ENCODE measurements at regions not wholly inside any gene's neighbourhood (a gene's known extent, or its start where the extent isn't known, plus 50 kb on each side); places are given as distances from the start of the nearest gene placed in this dataset.

DNA sequence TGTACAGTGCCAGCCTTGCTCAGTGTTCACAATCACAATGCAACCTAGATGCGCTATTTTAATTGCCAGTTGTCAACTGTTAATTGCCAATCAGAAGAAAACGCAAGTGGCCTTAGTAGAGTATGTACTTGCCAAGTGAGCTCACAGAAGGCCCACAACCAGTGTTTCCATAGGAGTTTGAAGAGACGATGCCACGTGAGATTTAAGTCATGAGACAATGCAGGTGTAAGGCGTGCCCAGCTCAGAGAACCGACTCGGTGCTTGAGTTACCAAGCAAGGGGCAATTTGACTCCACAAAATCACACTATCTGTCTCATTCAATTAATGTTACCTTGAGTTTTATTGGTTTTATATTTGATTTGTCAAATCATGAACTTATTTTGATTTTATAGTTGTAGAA, 65.6 kb downstream of the TEX35 start (continued):
- TF ChIP-seq, protein P1, sequence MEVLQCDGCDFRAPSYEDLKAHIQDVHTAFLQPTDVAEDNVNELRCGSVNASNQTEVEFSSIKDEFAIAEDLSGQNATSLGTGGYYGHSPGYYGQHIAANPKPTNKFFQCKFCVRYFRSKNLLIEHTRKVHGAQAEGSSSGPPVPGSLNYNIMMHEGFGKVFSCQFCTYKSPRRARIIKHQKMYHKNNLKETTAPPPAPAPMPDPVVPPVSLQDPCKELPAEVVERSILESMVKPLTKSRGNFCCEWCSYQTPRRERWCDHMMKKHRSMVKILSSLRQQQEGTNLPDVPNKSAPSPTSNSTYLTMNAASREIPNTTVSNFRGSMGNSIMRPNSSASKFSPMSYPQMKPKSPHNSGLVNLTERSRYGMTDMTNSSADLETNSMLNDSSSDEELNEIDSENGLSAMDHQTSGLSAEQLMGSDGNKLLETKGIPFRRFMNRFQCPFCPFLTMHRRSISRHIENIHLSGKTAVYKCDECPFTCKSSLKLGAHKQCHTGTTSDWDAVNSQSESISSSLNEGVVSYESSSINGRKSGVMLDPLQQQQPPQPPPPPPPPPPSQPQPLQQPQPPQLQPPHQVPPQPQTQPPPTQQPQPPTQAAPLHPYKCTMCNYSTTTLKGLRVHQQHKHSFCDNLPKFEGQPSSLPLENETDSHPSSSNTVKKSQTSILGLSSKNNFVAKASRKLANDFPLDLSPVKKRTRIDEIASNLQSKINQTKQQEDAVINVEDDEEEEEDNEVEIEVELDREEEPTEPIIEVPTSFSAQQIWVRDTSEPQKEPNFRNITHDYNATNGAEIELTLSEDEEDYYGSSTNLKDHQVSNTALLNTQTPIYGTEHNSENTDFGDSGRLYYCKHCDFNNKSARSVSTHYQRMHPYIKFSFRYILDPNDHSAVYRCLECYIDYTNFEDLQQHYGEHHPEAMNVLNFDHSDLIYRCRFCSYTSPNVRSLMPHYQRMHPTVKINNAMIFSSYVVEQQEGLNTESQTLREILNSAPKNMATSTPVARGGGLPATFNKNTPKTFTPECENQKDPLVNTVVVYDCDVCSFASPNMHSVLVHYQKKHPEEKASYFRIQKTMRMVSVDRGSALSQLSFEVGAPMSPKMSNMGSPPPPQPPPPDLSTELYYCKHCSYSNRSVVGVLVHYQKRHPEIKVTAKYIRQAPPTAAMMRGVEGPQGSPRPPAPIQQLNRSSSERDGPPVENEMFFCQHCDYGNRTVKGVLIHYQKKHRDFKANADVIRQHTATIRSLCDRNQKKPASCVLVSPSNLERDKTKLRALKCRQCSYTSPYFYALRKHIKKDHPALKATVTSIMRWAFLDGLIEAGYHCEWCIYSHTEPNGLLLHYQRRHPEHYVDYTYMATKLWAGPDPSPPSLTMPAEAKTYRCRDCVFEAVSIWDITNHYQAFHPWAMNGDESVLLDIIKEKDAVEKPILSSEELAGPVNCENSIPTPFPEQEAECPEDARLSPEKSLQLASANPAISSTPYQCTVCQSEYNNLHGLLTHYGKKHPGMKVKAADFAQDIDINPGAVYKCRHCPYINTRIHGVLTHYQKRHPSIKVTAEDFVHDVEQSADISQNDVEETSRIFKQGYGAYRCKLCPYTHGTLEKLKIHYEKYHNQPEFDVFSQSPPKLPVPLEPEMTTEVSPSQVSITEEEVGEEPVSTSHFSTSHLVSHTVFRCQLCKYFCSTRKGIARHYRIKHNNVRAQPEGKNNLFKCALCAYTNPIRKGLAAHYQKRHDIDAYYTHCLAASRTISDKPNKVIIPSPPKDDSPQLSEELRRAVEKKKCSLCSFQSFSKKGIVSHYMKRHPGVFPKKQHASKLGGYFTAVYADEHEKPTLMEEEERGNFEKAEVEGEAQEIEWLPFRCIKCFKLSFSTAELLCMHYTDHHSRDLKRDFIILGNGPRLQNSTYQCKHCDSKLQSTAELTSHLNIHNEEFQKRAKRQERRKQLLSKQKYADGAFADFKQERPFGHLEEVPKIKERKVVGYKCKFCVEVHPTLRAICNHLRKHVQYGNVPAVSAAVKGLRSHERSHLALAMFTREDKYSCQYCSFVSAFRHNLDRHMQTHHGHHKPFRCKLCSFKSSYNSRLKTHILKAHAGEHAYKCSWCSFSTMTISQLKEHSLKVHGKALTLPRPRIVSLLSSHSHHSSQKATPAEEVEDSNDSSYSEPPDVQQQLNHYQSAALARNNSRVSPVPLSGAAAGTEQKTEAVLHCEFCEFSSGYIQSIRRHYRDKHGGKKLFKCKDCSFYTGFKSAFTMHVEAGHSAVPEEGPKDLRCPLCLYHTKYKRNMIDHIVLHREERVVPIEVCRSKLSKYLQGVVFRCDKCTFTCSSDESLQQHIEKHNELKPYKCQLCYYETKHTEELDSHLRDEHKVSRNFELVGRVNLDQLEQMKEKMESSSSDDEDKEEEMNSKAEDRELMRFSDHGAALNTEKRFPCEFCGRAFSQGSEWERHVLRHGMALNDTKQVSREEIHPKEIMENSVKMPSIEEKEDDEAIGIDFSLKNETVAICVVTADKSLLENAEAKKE (CRISPR knock-in tag; IDR thresholded peaks at IDR 0.05): no peak

DNA sequence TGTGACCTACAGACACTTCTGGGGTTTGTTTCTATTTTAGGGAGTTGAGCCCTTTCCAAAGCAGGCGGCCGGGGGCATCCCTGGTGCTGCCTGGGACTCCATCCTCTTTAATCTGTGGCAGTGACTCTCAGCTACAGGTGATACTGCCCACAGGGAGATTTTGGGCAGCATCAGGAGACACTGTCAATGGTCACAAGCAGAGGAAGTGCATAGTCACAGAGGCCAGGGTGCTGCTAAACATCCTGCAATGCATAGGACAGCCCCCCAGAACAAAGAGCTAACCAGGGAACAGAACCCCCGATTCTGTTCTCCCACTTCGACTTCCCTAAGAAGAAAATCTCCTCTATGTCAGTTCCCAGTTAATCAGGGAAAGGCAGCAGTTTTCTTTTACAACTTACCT, 66.2 kb downstream of the TEX35 start:
- H3F3A ChIP-seq (replicated peaks; ENCODE audit: low read depth): no peaks in the 10 kb centered on the region
- Mint-ChIP-seq H3K4me1 (peaks cover 65% of the 10 kb centered on the region), H3K27me3 (ENCODE audit: insufficient read depth, low read depth, poor library complexity) (peaks cover 8% of the 10 kb centered on the region), H3K9me3 (no peaks in the 10 kb centered on the region), H3K4me3 (no peak overlapping the region), H3K27ac (0 out of 2 replicates have a peak overlapping the region, but pooled peaks have one; percentile 54), H3K36me3 (ENCODE audit: low read depth) (no peaks in the 10 kb centered on the region)
- H3K4me3 ChIP-seq: no peak overlapping the region
- ATAC-seq (no peak), DNase-seq (ENCODE audit: low spot score) (no peak)
- no peak overlapping the region for H3K27ac ChIP-seq (ENCODE audit: low read depth)
- no peaks in the 10 kb centered on the region for H3K36me3 ChIP-seq (ENCODE audit: insufficient read depth)
- H3K9me2 ChIP-seq (ENCODE audit: insufficient read depth): no peaks in the 10 kb centered on the region
- no peak overlapping the region for H2AFZ ChIP-seq
- H3K4me1 ChIP-seq (ENCODE audit: insufficient read depth): peaks cover 41% of the 10 kb centered on the region
- no peak overlapping the region for H3K4me2 ChIP-seq
- no peaks in the 10 kb centered on the region for H3K27me3 ChIP-seq (ENCODE audit: insufficient read depth)
- H3K79me2 ChIP-seq (replicated peaks; ENCODE audit: insufficient read depth): no peaks in the 10 kb centered on the region
- H4K20me1 ChIP-seq (replicated peaks; ENCODE audit: insufficient read depth): no peaks in the 10 kb centered on the region
- TF ChIP-seq ZNF114 (CRISPR knock-in tag; IDR thresholded peaks at IDR 0.05) (no peak), CREB1 (CRISPR knock-in tag; IDR thresholded peaks at IDR 0.05; ENCODE audit: low read depth) (no peak), ZNF331 (CRISPR knock-in tag; IDR thresholded peaks at IDR 0.05; ENCODE audit: low read depth) (no peak), EZH2 (IDR thresholded peaks at IDR 0.05; ENCODE audit: low read depth, unreplicated experiment) (no peak), JUNB (IDR thresholded peaks at IDR 0.05; ENCODE audit: unreplicated experiment) (no peak), STAT1 (IDR thresholded peaks at IDR 0.05; ENCODE audit: unreplicated experiment) (no peak)
- TF ChIP-seq, protein P2, sequence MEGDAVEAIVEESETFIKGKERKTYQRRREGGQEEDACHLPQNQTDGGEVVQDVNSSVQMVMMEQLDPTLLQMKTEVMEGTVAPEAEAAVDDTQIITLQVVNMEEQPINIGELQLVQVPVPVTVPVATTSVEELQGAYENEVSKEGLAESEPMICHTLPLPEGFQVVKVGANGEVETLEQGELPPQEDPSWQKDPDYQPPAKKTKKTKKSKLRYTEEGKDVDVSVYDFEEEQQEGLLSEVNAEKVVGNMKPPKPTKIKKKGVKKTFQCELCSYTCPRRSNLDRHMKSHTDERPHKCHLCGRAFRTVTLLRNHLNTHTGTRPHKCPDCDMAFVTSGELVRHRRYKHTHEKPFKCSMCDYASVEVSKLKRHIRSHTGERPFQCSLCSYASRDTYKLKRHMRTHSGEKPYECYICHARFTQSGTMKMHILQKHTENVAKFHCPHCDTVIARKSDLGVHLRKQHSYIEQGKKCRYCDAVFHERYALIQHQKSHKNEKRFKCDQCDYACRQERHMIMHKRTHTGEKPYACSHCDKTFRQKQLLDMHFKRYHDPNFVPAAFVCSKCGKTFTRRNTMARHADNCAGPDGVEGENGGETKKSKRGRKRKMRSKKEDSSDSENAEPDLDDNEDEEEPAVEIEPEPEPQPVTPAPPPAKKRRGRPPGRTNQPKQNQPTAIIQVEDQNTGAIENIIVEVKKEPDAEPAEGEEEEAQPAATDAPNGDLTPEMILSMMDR (conservative IDR thresholded peaks at IDR 0.05; ENCODE audit: low read depth in 2 of 2): no peak
- TF ChIP-seq, protein P3, sequence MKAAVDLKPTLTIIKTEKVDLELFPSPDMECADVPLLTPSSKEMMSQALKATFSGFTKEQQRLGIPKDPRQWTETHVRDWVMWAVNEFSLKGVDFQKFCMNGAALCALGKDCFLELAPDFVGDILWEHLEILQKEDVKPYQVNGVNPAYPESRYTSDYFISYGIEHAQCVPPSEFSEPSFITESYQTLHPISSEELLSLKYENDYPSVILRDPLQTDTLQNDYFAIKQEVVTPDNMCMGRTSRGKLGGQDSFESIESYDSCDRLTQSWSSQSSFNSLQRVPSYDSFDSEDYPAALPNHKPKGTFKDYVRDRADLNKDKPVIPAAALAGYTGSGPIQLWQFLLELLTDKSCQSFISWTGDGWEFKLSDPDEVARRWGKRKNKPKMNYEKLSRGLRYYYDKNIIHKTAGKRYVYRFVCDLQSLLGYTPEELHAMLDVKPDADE (IDR thresholded peaks at IDR 0.05): no peak
- TF ChIP-seq, protein P4, sequence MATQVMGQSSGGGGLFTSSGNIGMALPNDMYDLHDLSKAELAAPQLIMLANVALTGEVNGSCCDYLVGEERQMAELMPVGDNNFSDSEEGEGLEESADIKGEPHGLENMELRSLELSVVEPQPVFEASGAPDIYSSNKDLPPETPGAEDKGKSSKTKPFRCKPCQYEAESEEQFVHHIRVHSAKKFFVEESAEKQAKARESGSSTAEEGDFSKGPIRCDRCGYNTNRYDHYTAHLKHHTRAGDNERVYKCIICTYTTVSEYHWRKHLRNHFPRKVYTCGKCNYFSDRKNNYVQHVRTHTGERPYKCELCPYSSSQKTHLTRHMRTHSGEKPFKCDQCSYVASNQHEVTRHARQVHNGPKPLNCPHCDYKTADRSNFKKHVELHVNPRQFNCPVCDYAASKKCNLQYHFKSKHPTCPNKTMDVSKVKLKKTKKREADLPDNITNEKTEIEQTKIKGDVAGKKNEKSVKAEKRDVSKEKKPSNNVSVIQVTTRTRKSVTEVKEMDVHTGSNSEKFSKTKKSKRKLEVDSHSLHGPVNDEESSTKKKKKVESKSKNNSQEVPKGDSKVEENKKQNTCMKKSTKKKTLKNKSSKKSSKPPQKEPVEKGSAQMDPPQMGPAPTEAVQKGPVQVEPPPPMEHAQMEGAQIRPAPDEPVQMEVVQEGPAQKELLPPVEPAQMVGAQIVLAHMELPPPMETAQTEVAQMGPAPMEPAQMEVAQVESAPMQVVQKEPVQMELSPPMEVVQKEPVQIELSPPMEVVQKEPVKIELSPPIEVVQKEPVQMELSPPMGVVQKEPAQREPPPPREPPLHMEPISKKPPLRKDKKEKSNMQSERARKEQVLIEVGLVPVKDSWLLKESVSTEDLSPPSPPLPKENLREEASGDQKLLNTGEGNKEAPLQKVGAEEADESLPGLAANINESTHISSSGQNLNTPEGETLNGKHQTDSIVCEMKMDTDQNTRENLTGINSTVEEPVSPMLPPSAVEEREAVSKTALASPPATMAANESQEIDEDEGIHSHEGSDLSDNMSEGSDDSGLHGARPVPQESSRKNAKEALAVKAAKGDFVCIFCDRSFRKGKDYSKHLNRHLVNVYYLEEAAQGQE (IDR thresholded peaks at IDR 0.05; ENCODE audit: unreplicated experiment): no peak
